LNCAP (cell line): ENCODE measurements at regions not wholly inside any gene's neighbourhood (a gene's known extent, or its start where the extent isn't known, plus 50 kb on each side); places are given as distances from the start of the nearest gene placed in this dataset.

Experiments used
- TF ChIP-seq, protein P1 (sequence below): fragments of 450-650 bp; IDR thresholded peaks from 2 replicates; pipeline ENCODE4 v1.5.1; 2017; ENCODE audit warnings: mild to moderate bottlenecking

DNA sequence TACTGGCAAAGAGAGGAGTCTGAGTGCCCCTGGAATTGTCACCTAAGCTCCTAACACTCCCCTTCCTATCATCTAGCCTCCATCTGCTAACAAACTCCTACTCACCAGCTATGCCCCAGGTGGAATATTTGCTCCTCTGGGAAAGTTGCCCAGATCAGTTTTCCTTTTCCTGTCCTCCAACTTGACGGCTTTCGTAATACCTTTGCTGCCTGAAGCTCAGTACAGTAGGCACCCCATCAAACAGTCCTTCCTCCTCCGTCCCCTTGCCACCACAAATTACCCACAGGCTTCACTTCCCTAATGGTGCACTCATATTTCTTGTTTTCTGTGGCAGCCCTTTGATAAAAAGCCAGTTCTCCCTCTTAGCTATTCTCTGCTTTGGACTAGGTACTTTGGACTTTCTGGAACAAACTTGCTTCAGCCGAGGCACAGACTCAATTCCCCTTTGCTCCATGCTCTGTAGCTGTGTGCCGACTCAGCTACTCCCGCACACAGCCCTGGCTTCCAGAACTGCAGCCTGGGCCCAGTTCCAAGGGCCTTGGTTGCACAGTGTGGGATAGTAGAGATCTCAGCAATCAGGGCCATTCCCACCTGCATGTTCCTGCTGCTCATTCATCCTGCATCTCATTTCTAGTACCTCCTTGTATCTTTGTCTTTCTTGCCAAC is 605.1 kb downstream of the BCOR start:
- TF ChIP-seq, protein P1, sequence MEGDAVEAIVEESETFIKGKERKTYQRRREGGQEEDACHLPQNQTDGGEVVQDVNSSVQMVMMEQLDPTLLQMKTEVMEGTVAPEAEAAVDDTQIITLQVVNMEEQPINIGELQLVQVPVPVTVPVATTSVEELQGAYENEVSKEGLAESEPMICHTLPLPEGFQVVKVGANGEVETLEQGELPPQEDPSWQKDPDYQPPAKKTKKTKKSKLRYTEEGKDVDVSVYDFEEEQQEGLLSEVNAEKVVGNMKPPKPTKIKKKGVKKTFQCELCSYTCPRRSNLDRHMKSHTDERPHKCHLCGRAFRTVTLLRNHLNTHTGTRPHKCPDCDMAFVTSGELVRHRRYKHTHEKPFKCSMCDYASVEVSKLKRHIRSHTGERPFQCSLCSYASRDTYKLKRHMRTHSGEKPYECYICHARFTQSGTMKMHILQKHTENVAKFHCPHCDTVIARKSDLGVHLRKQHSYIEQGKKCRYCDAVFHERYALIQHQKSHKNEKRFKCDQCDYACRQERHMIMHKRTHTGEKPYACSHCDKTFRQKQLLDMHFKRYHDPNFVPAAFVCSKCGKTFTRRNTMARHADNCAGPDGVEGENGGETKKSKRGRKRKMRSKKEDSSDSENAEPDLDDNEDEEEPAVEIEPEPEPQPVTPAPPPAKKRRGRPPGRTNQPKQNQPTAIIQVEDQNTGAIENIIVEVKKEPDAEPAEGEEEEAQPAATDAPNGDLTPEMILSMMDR: no peak

DNA sequence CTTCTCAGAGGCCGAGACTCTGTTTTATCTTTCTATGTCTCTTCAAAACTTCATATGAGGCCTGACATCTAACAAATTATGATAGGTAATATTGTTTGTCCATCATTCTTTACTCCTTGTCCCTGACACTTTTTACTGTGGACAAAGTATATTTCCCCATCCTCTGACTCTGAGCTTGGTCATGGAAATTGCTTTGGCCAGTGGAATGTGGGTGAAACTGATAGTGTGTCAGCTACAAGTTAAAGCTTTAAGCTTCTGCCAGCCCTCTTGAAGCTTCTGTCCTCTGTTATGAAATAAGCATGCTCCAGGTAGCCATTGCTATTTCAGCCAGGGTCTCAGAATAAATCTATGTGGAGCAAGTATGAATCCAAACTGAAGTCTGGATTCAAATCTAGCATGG is 604.6 kb downstream of the BCOR start:
- TF ChIP-seq, protein P1: no peak

DNA sequence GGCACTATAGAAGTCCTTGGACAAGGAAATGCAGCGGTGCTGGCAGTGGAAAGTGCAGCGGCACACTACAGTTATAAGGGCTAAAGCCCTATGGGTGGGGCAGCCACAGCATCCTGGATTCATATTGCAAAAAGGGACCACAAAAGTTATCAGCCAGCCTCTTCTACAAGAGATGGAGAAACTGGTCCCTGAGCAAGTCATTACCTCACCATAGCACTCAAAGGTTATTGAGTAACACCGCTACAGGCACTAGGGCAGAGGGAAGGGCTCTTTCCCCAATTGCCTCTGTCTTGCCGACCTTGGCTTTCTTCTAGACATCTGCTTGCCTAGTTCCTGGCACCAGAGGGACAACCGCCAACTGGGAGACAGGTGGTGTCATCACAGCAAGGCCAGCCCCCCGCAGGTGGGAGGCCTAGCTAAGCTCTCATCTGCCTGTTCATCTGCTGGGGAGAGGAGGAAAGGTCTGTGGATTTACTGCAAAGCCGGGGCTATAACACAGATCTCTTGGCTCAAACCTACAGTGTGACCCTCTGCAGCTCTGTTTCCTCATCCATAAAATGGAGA is 600.0 kb downstream of the BCOR start:
- TF ChIP-seq, protein P1: no peak

DNA sequence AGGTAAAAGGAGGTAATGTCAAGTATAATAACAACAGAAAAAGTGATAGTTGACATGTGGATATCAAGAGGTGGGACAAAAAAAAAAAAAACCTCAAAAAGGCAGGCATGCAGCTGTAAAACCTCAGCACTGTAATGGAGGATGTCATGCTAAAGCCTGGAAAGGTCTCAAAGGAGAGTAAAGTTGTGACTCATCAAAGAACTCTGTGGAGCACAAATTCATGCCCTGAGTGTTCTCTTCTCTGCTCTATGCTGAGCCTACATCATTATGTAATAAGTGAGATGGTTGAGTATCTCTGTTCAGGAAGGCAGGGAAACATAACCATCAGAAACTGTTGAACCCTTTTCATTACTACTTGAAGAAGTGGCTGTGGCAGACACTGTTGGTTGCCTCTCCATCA is 597.8 kb downstream of the BCOR start:
- TF ChIP-seq, protein P1: no peak

DNA sequence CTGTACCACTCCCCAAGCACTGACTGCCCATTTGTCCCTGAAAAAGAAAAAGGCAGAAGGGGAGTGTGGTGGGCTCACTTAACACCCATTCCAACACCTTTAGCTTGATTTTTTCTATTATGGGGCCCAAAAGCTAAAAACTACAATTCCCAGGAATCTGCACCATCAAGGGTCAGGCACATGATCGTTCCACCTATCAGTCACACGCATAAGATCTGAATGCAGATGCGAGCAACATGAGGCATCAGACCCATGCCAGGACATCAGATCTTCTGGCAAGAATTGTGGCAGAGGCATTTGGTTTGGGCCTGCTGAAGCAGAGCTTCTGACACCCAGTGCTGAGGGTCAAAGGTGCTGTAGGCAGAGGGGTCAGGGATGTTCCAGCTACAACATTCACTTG is 595.9 kb downstream of the BCOR start:
- TF ChIP-seq, protein P1: no peak

DNA sequence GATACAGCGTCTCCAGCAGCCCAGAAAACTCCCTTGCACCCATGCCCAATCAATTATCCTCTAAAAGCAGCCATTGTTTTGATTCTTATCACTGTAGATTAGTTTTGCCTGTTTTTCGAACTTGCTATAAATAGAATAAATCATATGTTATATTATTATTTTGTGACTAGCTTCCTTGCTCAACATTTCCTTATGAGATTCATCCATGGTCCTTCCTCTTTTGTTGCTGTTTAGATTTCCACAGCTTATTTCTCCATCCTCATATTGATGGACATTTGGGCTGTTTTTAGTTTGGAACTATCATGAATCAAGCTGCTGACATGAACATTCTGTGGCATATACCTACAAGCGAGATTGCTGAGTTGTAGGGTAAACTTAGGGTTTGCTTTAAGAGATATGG is 595.3 kb downstream of the BCOR start:
- TF ChIP-seq, protein P1: no peak

DNA sequence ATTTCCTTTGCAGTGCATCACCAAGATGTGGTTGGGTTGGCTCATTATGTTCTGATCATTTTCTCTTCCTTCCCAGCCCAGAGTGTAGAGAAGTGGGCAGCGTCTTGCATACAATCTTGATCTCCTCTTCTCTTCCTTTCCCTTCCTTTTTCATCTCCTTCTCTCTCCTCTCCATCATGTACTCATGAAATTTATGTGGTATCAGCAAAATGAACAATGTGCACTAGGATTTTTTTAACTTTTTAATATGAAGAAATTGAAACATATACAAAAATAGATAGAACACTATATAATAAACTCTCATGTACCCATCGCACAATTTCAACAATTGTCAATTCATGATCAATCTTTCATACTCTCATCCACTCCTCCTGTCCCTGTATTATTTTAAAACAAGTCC is 593.5 kb downstream of the BCOR start:
- TF ChIP-seq, protein P1: no peak
